PFSK-1 (cell line): ENCODE measurements at regions not wholly inside any gene's neighbourhood (a gene's known extent, or its start where the extent isn't known, plus 50 kb on each side); places are given as distances from the start of the nearest gene placed in this dataset.

Experiments
- FOXP2 ChIP-seq: optimal IDR thresholded peaks from 2 replicates; pipeline ENCODE3; 2011; ENCODE audit warnings: borderline replicate concordance, control low read depth, inconsistent platforms; ENCODE audit not compliant: insufficient read depth; ENCODE audit errors: extremely low read length, extremely low read depth
- POLR2AphosphoS5 ChIP-seq: IDR thresholded peaks from 2 replicates; pipeline ENCODE4 v1.6.1; 2012; ENCODE audit warnings: low read depth, mild to moderate bottlenecking, control low read depth, low read length, moderate library complexity
- SIN3A ChIP-seq: IDR thresholded peaks from 2 replicates; pipeline ENCODE4 v1.6.1; 2012; ENCODE audit warnings: mild to moderate bottlenecking, low read length, moderate library complexity, borderline replicate concordance; ENCODE audit not compliant: insufficient read depth
- TAF1 ChIP-seq: IDR thresholded peaks from 2 replicates; pipeline ENCODE4 v1.6.1; 2012; ENCODE audit warnings: low read length, control low read depth, borderline replicate concordance; ENCODE audit not compliant: insufficient read depth
- TF ChIP-seq, protein P1 (sequence below), 2 experiments: IDR thresholded peaks; 2 replicates each; pipeline versions ENCODE4 v1.6.1 to v1.8.0; 2011 to 2012; ENCODE audit warnings: low read depth in 2 of 2, low read length in 2 of 2, control low read depth in 1 of 2, inconsistent platforms in 1 of 2, mild to moderate bottlenecking in 1 of 2, moderate library complexity in 1 of 2; ENCODE audit not compliant: insufficient read depth in 1 of 2

GRCh38 chr6:140360651-140361050, 986.2 kb upstream of the CITED2 start:
- TF ChIP-seq SIN3A (no peak), FOXP2 (no peak), TAF1 (no peak)
- TF ChIP-seq, protein P1, sequence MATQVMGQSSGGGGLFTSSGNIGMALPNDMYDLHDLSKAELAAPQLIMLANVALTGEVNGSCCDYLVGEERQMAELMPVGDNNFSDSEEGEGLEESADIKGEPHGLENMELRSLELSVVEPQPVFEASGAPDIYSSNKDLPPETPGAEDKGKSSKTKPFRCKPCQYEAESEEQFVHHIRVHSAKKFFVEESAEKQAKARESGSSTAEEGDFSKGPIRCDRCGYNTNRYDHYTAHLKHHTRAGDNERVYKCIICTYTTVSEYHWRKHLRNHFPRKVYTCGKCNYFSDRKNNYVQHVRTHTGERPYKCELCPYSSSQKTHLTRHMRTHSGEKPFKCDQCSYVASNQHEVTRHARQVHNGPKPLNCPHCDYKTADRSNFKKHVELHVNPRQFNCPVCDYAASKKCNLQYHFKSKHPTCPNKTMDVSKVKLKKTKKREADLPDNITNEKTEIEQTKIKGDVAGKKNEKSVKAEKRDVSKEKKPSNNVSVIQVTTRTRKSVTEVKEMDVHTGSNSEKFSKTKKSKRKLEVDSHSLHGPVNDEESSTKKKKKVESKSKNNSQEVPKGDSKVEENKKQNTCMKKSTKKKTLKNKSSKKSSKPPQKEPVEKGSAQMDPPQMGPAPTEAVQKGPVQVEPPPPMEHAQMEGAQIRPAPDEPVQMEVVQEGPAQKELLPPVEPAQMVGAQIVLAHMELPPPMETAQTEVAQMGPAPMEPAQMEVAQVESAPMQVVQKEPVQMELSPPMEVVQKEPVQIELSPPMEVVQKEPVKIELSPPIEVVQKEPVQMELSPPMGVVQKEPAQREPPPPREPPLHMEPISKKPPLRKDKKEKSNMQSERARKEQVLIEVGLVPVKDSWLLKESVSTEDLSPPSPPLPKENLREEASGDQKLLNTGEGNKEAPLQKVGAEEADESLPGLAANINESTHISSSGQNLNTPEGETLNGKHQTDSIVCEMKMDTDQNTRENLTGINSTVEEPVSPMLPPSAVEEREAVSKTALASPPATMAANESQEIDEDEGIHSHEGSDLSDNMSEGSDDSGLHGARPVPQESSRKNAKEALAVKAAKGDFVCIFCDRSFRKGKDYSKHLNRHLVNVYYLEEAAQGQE (IDR thresholded peaks at IDR 0.05; ENCODE audit: insufficient read depth in 1 of 2, low read depth in 2 of 2, low read length in 2 of 2), result no peak

DNA sequence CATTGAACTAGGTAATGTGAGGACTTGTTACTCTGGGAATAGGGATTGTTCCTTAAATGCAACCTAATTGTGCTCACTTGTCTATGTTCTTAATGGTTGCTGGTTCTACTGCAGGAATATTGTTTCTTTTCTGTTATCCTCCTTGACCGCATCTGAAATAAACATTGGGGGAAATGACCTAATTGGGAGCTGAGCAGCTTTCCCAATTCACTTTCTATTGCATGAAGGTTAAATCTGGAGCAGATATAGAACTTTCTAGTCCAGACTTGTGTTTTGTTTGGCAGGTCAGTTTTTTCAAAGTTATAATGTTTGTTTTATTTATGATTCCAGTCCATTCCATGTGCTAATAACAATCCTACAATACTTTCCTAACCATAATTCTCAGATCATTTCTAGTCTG, 981.0 kb upstream of the CITED2 start:
- TF ChIP-seq POLR2AphosphoS5 (no peak), SIN3A (no peak), FOXP2 (no peak), TAF1 (no peak)
- TF ChIP-seq, protein P1 (IDR thresholded peaks at IDR 0.05; ENCODE audit: insufficient read depth in 1 of 2, low read depth in 2 of 2, low read length in 2 of 2), result no peak

GRCh38 chr6:140354296-140354695, 979.8 kb upstream of the CITED2 start:
- TF ChIP-seq FOXP2, result no peak
- no peak for TF ChIP-seq TAF1
- no peak for TF ChIP-seq POLR2AphosphoS5
- TF ChIP-seq, protein P1 (IDR thresholded peaks at IDR 0.05; ENCODE audit: insufficient read depth in 1 of 2, low read depth in 2 of 2, low read length in 2 of 2), result no peak
- TF ChIP-seq SIN3A, result no peak

GRCh38 chr6:140353536-140353935, 979.1 kb upstream of the CITED2 start:
- TF ChIP-seq FOXP2 (no peak), POLR2AphosphoS5 (no peak), TAF1 (no peak), SIN3A (no peak)
- TF ChIP-seq, protein P1 (IDR thresholded peaks at IDR 0.05; ENCODE audit: insufficient read depth in 1 of 2, low read depth in 2 of 2, low read length in 2 of 2), result no peak

DNA sequence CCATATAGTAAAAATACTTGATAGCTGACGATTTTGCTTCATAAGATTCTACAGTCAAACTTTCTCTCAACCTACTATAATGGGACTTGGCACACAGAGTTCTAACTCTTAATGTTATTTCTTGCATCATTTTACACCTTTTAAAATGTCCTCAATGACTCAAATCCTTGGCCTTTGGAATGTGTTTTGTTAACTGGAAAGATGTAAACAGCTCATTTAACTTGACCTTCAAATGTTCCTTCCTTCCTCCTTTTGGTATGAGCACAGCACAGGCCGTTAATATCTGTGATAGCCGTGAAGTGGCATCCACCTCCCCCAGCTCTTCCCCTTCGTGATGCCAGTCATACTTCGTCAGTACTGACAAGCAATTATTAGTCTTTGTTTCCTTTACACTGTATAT, 972.0 kb upstream of the CITED2 start:
- TF ChIP-seq, protein P1 (IDR thresholded peaks at IDR 0.05; ENCODE audit: insufficient read depth in 1 of 2, low read depth in 2 of 2, low read length in 2 of 2), result no peak
- no peak for TF ChIP-seq TAF1
- no peak for TF ChIP-seq SIN3A
- no peak for TF ChIP-seq POLR2AphosphoS5
- TF ChIP-seq FOXP2, result no peak
